AG08396 (cell line): ENCODE measurements at regions not wholly inside any gene's neighbourhood (a gene's known extent, or its start where the extent isn't known, plus 50 kb on each side); places are given as distances from the start of the nearest gene placed in this dataset.

Source experiments
- DNase-seq: peaks from one replicate; pipeline ENCODE4 v3.0.0; 2012; ENCODE audit warnings: low spot score, mixed read lengths

DNA sequence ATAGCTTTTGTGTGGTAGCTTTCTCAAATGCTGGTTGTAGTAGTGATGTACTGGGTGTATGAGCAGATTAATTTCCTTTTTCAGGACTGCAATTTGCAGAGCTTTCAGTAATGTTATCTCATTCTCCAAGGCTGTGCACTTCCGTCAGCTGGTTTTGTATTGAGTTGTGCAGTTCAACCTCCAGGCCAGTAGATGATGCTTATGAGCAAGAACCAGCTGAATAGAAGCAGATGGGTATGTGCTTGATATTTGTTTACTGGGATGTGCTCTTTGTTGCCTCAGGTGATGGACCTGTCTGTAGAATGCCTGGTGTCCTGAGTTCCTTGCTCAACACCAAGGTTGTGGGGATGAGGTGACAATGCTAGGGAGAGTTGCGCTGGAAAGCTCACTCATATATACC lies 462.8 kb downstream of the PCDH18 start:
- no peak for DNase-seq

DNA sequence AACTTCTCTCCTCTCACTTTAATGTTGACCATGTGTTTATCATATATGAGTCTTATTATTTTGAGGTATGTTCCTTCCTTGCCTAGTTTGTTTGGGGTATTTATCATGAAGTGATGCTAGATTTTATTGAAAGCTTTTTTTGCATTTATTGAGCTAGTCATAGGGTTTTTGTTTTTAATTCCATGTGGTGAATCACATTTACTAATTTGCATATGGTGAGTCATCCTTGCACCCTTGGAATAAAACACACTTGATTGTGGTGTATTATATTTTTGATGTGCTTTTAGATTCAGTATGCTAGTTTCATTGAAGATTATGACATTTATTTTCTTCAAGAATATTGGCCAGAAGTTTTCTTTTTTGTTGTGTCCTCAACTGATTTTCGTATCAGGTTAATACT lies 464.6 kb downstream of the PCDH18 start:
- no peak for DNase-seq

DNA sequence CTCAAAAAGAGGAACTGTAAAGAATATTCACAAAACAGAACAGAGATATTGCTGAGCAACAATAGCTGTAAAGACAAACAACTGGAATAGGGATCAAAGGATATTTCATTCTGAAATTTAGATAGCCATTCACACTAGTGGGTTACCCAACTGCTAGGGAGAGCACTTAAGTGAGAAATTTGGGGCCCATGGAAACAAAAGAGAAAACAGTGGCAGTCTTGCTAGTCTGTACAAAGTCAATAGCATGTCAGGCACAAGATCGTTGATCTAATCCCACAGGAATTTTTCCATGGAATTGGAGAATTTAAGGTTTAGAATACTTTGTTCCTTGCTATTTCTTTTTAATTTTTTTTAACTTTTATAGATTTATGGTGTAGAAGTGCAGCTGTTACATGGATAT lies 467.0 kb downstream of the PCDH18 start:
- peak; percentile 25 for DNase-seq

DNA sequence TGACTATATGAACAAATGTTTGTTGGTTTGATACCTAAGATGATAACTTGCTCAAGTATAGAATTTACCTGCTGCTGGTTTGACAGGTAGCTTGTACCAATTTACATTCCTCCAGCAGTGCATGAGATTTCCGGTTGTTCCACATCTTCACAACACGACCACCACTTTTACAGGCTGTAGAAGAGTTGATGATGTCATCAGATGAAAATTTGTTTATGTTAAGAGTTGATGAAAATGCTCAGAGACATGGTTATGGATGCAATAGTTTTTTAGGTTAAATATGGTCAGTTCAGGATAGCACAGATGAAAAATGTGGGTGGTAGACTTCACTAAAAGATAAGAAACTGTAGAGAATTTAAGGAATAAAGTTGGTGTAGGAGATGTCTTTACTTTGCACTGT lies 468.3 kb downstream of the PCDH18 start:
- DNase-seq = no peak

DNA sequence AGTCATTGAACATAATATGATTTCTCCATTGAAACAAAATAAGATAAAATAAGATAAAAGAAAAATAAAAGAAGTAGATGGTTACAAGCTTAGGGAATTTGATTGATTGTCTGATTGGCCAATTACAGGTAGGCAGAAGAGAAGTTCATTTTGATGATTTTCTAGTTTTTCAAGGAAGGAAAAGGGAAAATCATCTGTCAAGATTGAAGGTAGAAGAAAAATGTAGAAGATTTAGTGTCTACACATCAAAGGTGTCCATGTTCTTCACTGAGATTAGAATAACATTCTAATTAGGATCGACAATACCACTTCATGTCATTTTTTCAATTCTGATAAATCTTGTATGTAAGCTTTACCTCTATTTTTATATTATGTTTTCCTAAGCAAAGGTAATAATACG lies 489.1 kb downstream of the PCDH18 start:
- no peak for DNase-seq

DNA sequence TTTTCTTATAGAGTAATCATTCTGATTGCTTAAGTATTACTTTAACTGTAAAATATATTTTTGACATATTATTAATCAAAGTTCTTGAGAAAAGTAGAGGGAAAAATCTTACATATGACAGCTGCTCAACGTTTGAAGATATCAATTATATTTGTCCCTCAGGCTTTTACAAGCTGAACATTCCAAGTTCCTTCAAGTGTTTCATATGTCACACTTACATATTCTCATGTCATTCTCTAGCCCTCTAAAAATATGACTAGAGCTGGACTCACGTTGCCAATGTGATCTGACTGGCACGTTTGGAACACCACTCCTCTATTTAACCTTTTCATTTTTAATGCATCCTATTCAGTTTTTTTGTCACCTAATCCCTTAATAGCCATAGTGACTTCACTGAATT lies 492.9 kb downstream of the PCDH18 start:
- no peak for DNase-seq

DNA sequence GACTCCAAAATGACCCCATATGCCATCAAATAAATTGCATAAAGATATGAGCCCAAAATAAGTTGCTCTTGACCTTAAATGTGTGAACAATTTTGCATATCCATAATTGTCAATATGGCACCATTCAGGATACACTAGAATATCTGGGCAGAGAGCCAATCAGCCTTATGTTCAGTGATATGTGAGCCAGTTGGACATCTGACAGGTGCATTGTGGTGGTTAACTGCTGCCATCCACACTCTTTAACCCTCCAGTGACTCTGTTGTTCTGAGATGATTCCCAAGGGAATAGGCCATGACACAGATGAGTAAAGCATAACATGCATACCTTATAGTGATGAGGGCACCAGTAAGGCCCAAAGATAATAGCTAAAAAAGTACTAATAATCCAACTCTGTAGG lies 500.1 kb downstream of the PCDH18 start:
- DNase-seq = no peak

DNA sequence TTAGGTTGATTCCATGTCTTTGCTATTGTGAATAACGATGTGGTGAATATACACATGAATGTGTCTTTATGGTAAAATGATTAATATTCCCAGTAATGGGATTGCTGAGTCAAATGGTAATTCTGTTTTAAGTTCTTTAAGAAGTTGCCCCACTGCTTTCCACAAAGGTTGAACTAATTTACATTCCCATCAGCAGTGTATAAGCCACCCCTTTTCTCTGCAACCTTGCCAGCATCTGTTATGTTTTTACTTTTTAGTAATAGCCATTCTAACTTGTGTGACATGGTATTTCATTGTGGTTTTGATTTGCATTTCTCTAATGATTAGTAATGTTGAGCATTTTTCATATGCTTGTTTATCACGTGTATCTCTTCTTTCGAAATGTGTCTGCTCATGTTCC lies 503.3 kb downstream of the PCDH18 start:
- no peak for DNase-seq

DNA sequence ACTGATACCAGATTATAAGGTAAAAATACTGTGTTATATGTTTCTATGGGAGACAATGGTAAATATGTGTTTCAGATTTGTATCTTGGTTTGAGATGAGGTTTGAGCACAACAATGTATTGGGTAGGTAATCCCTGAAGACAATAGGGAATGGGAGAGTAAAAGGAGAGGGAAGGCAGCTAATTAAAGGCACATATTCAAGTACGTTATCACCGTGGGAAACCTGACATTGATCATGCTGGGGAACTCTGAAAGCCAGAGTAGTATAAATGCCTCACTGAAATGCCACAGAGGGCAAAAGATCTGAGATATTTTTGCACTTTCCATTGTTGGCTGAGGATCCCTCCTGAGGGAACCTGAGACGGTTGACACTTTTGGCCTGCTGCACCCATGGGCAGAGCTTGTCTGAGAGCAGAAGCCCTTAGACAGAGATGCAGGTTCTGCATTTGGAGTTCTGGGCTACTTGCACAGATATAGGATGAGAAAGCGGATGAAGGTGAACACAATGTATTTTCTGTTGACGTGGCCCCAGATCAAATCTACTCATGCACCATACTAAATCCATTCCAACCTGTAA lies 506.7 kb downstream of the PCDH18 start:
- no peak for DNase-seq

DNA sequence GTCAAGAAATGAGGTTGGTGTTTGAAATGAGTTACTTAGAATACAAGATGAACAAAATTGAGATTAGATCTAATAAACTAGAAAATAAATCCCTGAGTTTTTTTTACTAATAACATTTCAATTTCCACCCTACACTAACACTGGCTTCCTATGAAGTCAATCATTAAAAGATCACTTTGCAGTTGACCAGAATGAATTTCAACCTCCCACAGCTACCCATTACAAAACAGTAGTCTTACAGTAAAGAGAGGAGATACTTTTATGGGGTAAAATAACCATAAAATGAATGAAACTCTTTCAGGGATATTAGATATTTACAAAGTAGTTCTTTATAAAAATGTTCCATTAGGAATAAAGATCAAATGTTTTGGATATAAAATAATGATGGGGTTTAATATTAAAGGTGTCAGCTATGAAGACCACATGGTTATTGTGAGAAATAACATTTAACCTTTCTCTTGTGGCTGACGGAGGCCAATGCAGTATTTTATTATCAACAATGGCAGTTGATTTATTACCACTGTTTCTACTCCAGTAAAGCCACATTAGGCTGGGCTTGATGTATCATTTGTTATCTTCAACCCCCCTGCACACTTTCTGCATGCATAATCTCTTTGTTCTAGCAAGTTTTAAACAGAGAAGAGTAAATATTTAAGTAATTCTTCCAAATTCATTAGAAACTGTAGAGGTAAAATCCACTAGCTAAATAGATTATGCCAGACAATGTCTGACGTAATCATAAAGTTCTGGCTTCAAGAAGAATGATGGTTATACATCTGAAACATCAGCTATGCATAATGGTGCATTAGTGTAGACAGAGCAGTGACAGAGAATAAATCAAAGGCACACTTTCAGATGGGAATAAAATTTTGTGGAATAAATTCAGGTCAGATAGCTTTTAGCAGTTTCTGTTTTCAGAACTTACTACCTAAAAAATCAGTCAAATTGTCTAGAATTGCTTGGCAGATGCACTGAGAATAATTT lies 516.6 kb downstream of the PCDH18 start:
- no peak for DNase-seq

DNA sequence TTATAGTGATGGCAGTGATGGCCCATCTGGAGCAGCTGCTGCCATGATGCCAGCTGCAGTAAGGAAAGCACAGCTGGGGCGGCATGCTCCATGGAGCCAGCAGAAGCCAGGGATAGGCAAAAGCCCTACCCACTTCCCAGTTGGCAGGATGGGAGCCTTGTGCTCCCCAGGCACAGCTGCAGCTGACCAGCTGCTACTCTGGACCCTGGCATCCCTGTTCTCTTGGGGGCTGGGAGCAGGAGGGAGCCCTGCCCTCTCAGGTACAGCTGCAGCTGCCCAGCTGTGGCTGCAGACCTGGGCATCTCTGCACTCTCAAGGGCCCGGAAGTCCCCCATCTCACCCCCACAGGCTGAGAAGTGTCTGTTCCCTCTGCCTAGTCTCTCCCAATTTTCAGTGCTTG lies 531.9 kb downstream of the PCDH18 start:
- no peak for DNase-seq

DNA sequence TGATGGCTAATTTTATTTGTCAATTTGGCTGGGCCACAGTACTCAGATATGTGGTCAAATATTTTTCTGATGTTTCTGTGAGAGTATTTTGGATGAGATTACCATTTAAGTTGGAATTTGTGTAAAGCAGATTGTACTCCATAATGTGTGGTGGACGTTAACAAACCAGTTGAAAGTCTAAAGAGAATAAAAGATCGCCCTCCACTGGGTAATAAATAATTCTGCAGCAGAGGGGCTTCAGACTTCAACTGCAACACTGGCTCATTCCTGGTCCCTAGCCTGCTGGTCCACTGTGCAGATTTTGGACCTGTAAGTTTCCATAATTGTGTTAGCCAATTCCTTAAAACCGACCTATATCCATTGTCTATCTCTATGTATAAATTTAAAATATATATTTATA lies 540.3 kb downstream of the PCDH18 start:
- no peak for DNase-seq

DNA sequence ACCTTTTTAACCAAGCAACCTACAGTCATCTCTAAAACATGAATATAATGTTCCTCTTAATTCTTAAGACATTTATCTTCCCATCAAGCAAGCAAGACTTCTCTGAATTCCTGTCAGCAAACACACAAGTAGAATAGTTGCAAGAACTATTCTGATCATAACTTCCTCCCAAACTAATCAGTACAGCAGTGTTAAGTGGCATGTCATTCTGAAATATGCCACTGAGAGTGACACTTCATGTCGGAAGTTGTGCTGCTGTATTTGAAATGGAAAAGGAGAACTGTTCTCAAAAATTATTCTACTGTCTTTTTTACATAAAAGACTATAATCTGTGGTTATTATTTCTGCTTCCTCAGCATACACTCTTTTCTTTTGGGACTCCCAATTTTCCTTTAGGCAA lies 546.6 kb downstream of the PCDH18 start:
- no peak for DNase-seq

DNA sequence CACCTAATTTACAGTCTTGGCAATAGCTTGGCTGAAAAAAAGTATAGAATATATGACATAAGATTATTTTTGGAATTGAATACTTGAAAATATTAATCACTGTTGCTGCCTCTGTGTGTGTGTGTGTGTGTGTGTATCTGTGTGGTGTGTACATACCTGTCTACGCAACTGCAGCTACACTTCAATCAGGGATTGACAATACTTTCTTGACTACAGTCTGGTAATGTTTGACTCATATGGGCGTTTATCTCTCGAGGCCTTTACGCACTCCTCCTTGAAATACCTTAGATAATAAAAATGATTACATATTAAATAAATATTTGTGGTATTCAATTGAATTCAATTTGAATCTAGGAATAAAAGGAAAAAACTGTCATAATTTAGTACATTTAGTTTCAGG lies 565.2 kb downstream of the PCDH18 start:
- no peak for DNase-seq

DNA sequence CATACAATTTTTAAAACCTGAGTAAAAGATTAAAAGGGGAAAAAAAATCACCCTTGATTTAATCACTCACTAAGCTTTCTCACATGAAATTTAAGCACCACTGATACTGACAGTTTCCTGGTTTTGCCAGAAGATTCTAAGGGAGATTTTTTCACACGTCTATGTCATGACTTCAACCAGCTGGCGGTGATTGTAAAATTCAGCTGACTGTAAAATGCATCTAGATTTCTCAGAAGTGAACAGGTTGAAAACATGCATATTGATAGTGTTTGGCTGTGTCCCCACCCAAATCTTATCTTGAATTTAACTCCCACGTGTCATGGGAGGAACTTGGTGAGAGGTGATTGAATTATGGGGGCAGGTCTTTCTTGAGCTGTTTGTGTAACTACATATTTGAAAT lies 566.8 kb downstream of the PCDH18 start:
- DNase-seq = no peak

DNA sequence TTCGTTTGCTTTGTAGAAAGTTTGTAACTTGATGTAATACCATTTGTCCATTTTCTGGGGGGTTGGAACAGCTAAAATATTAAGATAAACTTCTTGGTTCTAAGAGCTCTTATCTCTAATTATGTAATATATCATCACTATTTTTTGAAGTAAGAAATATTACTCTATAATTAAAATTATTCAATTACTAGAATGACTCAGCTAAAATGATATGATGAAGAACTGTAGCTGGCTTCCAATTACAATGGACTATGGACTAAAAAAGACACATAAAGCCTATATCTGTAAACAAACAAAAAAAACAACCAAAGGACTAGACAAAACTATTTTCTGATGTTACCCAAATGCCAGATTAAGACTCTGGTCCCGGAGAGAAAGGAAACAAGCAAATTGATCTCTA lies 569.4 kb downstream of the PCDH18 start:
- no peak for DNase-seq

DNA sequence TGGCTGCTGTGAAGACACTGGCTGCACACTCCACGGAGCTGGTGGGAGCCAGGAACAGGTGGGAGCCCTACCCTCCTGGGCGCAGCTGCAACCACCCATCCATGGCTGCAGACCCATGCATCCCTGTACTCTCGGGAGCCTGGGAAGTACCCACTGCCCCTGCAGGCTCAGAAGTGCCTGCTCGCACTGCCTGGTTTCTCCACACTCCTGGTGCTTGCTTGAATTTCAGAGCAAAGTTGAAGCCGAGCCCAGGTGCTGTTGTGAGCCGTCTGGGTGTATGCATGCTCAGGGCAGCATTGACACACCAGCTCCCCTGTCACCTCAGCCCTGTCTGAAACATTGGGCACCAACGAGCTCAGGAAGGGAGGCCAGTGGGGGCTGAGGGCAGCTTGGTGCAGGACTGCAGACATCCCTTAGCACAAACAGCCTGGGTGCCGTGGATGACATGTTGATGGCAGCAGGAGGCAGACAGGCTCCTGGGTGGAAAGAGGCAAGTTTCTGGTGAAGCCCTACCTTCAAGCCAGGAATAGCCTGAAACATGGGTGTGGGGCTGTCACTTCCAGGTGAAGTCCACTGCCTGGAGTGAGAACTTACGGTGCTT lies 585.9 kb downstream of the PCDH18 start:
- DNase-seq = no peak

DNA sequence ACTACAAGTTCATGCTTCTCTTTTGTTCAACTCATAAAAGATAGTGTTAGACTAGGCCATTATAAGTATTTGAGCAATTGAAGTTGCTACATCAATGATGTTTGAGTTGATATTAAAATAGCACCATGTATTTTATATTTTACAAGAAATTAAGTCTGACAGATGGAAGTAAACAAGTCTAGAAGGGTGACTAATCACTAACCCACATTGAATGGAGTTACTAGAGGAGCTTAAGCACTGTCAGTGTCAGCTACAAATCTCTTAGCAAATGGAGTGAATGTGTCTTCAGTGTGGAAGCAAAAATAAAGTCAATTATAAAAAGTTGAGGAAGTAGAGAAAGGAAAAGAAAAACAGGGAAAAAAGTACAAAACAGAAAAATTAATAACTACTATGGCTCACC lies 592.5 kb downstream of the PCDH18 start:
- no peak for DNase-seq

DNA sequence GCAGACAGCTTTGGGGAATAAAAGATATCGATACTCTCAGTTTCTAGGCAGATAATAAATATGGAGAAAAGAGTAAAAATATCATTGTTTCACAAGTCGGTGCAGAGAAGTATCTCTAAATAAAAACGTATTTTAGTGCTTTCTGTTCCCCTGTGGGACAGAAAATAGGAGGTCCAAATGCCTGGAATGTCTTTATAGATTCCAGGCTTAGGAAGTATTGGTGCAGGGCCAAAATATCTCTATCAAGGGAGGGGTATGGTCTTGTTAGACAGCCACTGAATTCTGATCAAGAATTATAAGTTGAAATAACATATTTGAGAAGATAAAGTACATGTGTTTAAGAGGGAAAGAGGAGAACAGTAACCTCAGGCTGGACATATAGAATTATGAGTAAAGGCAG lies 596.4 kb downstream of the PCDH18 start:
- no peak for DNase-seq

DNA sequence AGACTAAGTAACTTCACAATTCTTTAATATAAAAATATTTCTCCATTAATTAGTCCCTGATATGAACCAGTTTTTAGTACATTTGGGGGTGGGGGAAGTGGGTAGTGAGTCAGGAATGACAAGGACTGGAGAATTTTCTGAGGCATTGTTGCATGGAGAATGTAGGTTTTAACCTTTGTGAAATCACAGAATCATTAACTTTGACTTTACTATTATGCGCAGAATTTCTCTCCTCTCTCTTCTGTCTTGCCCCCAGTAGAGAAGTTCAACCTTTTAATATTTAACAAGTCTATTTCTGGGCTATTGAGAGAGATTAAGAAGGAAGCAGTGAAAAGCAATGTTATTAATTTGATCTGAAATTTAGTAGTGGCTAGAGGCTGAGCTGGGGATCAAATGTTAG lies 597.0 kb downstream of the PCDH18 start:
- no peak for DNase-seq

DNA sequence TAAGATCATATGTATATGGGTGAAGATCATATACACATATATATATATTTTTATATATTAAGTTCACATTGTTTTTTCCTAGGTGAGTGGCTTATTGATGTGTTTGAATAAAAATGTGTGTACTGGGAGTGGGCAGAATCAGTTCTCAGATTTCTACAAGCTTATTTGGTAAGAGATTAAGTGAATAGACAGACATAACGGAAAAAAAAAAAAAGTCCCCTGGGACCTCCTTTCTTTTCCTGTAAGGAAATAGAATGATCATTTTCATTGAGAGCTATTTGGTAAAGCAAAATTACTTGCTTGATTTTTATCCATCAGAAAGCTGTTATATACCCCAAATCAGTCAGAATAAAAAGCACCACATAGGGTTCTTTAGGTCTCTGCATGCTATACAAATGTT lies 597.7 kb downstream of the PCDH18 start:
- no peak for DNase-seq

DNA sequence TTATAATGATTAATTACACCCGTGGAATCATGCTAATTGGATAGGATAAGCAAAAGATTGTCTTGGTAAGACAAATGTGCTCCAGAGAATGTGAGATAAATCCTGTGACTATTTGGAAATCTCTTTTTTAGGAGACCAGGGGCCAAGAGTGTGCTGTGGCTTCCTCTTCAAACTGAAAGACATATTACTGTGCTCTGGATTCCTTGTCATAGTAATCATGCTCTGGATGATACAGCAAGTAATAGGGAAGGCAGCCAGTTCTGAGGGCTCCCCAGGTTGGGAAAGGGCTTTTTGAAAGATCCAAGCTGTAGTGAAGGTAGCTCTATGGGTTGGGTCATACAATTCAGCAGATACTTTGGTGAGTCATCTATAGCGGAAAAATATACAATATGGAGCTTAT lies 600.5 kb downstream of the PCDH18 start:
- no peak for DNase-seq

DNA sequence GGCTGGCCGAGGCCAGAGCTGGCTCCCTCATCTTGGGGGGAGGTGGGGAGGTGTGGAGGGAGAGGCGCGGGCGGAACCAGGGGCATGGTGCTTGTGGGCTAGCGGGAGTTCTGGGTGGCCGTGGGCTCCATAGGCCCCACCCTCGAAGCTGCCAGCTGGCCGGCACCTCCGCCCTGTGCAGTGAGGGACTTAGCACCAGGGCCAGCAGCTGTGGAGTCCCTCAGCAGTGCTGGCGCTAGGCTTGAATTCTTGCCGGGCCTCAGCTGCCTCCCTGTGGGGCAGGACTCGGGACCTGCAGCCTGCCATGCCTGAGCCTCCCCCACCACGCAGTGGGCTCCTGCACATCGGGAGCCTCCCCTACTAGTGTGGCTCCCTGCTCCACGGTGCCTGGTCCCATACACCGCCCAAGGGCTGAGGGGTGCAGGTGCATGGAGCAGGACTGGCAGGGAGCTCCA lies 603.3 kb downstream of the PCDH18 start:
- DNase-seq = no peak
